GM10266 (cell line): ENCODE measurements at regions not wholly inside any gene's neighbourhood (a gene's known extent, or its start where the extent isn't known, plus 50 kb on each side); places are given as distances from the start of the nearest gene placed in this dataset.

ENCODE experiments used
- DNase-seq: peaks from one replicate; pipeline ENCODE4 v3.0.0; 2012; ENCODE audit errors: extremely low spot score
- CTCF ChIP-seq: IDR thresholded peaks from 2 replicates; pipeline ENCODE4 v1.5.1; 2012; ENCODE audit warnings: mild to moderate bottlenecking, low read depth; ENCODE audit not compliant: control insufficient read depth, insufficient read depth; ENCODE audit errors: missing control alignments

GRCh38 chr11:129308241-129308865 lies 67.3 kb upstream of the BARX2 start:
- no peak for TF ChIP-seq CTCF
- DNase-seq, result no peak

GRCh38 chr11:129307162-129307561 lies 68.5 kb upstream of the BARX2 start:
- no peak for DNase-seq

GRCh38 chr11:129302386-129303101 lies 73.1 kb upstream of the BARX2 start:
- no peak for DNase-seq

More at GRCh38 chr11:129307162-129307561, 68.5 kb upstream of the BARX2 start:
- no peak for TF ChIP-seq CTCF

GRCh38 chr11:129300099-129300498 lies 75.5 kb upstream of the BARX2 start:
- TF ChIP-seq CTCF, result no peak
- DNase-seq, result no peak

More at GRCh38 chr11:129302386-129303101, 73.1 kb upstream of the BARX2 start:
- no peak for TF ChIP-seq CTCF

GRCh38 chr11:129298988-129299387 lies 76.7 kb upstream of the BARX2 start:
- TF ChIP-seq CTCF, result no peak
- DNase-seq, result no peak

- DNase-seq, result no peak
- TF ChIP-seq CTCF, result no peak
Observed at GRCh38 chr11:129295746-129296145, 79.9 kb upstream of the BARX2 start.

- TF ChIP-seq CTCF, result no peak
- DNase-seq, result no peak
Observed at GRCh38 chr11:129292771-129293170, 82.9 kb upstream of the BARX2 start.
